ENCODE measurements at regions not wholly inside any gene's neighbourhood (a gene's known extent, or its start where the extent isn't known, plus 50 kb on each side); places are given as distances from the start of the nearest gene placed in this dataset.
"Not testable (repeated sequence)": the region's sequence is repeated elsewhere in the genome, so short reads cannot be mapped to it uniquely, and the experiment has no call there.

- DNase-seq (ENCODE audit: low read depth) = not testable (repeated sequence)
Observed at GRCh38 chr1:146324463-146324862, 95.6 kb upstream of the NOTCH2NLA start.

- DNase-seq (ENCODE audit: low read depth) = not testable (repeated sequence)
Observed at GRCh38 chr1:146323302-146323701, 94.5 kb upstream of the NOTCH2NLA start.

DNA sequence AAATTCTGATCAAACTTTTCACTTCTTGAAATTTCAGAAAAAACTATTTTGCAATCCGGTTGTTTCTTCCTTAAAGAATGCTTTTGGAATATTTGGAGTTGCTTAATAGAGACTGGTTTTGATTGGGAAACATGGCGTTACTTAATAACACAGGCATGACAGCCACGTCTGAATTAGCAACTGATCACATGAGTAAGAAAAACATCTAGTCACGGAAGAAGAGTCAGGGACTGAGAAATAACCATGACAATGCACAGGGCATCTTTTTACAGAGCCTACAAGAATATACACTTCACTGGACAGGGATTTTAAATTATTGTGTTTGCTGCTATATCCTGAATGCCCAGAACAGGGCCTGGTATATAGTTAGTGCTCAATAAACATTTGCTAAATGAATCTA, 94.1 kb upstream of the NOTCH2NLA start:
- DNase-seq (ENCODE audit: low read depth) = not testable (repeated sequence)

DNA sequence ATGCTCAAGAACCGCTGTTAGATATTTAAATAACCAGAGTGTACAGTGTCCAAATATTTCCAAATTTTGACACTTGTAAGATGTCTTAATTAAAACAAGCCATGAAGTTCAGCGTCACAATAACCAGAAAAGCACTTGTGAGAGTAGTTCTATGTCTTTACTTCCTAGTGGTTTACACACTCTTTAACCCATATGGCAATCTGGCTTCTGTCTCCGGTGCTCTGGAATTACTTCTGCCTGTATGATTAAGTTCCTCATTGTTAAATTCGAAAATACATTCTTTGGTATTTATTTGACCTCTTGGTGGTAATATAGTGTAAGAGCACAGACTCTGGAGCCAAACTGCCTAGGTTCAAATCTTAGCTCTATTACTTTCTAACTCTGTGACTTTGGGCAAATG, 89.9 kb upstream of the NOTCH2NLA start:
- DNase-seq (ENCODE audit: low read depth) = not testable (repeated sequence)

- DNase-seq (ENCODE audit: low read depth) = not testable (repeated sequence)
Observed at GRCh38 chr1:146317785-146318184, 89.0 kb upstream of the NOTCH2NLA start.

- not testable (repeated sequence) for DNase-seq (ENCODE audit: low read depth)
Observed at GRCh38 chr1:146314449-146315246, 85.8 kb upstream of the NOTCH2NLA start.

GRCh38 chr1:146310579-146310978, 81.8 kb upstream of the NOTCH2NLA start:
- not testable (repeated sequence) for DNase-seq (ENCODE audit: low read depth)

DNA sequence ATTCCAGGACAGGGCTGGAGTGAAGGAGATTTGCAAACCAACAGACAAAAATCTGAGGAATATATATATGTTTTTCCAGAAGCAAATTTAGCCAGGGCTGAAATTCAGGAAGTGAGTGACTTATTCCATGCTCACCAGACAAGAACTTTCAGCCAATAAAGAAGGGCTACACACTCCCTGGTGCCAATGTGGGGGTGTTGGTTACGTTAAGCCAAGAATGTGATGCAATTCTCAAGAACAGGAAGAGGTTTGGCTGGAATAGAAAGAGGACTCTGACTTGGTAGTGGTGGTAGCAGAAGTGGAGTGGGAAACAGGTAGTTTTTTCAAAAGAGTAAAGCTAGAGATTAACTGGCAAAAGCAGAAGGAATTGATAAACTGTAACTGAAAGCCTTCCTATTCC, 80.6 kb upstream of the NOTCH2NLA start:
- DNase-seq (ENCODE audit: low read depth) = not testable (repeated sequence)

- DNase-seq (ENCODE audit: low read depth) = not testable (repeated sequence)
Observed at GRCh38 chr1:146308892-146309291, 80.1 kb upstream of the NOTCH2NLA start.

GRCh38 chr1:146308152-146308551, 79.3 kb upstream of the NOTCH2NLA start:
- not testable (repeated sequence) for DNase-seq (ENCODE audit: low read depth)

GRCh38 chr1:146307632-146308031, 78.8 kb upstream of the NOTCH2NLA start:
- not testable (repeated sequence) for DNase-seq (ENCODE audit: low read depth)

DNA sequence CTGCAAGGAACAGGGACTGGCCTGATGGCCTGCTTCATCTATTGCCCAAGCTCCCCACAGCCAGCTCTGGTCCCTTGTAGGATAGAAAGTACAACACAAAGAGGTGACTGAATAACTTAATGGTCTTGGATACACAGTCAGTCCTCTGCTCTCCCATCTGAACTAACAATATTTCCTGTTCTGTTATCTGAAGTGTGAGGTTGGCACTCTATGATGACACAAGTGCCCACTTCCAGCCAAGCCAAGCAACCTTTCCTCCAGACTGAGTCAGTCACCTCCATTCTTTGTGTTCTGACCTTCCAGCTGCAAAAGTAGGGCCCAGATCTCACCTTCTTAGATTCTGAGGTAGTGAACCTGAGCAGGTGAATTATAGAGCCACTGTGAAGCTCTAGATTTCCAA, 77.8 kb upstream of the NOTCH2NLA start:
- not testable (repeated sequence) for DNase-seq (ENCODE audit: low read depth)

DNA sequence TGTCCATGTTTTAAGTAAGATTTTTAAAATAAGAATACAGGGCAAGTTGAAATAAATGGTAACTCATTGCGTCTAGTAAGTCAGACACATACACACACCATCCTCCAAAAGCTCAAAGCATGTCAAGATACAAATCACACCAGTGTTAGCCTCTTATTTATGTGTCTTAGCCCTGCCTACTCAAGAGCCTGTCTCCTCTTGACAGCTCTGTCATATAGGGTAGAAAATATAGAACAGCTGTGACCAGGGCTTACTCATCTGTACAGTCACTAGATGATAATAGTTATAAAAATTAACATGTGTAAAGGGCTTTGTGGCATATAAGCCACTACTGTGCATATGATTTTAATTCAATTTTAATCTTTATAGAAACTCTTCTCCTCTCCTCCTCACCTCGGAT, 76.6 kb upstream of the NOTCH2NLA start:
- not testable (repeated sequence) for DNase-seq (ENCODE audit: low read depth)

GRCh38 chr1:146298575-146298897, 69.7 kb upstream of the NOTCH2NLA start:
- not testable (repeated sequence) for DNase-seq (ENCODE audit: low read depth)

DNA sequence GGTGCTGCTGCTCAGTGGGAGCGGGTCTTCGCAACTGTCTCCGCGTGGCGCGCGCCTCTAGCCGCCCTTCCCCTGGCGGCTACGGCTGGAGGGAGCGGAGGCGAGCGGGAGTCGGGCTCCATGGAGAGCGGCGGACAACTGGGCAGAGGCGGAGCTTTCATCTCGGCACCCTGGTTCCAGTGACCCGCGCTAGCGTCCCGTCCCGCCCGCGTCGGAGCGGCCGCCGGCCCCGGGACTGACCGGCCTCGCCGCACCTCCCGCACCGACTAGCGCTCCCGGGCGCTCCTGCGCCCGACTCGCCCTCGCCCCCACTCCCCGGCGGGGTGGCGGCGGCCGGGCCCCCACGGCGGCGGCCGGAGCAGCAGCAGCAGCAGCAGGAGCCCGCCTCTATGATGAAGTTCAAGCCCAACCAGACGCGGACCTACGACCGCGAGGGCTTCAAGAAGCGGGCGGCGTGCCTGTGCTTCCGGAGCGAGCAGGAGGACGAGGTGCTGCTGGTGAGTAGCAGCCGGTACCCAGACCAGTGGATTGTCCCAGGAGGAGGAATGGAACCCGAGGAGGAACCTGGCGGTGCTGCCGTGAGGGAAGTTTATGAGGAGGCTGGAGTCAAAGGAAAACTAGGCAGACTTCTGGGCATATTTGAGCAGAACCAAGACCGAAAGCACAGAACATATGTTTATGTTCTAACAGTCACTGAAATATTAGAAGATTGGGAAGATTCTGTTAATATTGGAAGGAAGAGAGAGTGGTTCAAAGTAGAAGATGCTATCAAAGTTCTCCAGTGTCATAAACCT, 69.2 kb upstream of the NOTCH2NLA start:
- DNase-seq (ENCODE audit: low read depth) = not testable (repeated sequence)

- not testable (repeated sequence) for DNase-seq (ENCODE audit: low read depth)
Observed at GRCh38 chr1:146292940-146293936, 64.4 kb upstream of the NOTCH2NLA start.

DNA sequence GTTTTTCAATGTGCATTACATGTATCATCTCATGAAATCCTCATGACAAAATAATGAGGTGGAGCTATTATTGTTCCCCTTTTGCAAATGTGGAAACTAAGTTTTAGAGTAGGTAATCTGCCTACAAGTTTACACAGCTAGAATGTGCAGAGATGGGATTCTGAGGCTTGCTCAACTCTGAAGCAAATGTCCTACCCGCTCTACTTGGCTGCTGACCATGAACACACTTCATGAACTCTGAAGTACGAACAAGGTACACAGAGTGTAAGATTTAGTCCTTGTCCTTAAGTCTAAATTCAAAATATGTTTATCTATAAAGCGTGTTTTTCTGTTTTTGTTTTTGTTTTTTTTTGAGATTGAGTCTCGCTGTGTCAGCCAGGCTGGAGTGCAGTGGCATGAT, 63.6 kb upstream of the NOTCH2NLA start:
- DNase-seq (ENCODE audit: low read depth) = not testable (repeated sequence)

GRCh38 chr1:146287881-146288280, 59.1 kb upstream of the NOTCH2NLA start:
- DNase-seq (ENCODE audit: low read depth) = not testable (repeated sequence)

GRCh38 chr1:146284760-146285159, 55.9 kb upstream of the NOTCH2NLA start:
- DNase-seq (ENCODE audit: low read depth) = not testable (repeated sequence)

- DNase-seq (ENCODE audit: low read depth) = not testable (repeated sequence)
Observed at GRCh38 chr1:146283527-146283880, 54.7 kb upstream of the NOTCH2NLA start.

DNA sequence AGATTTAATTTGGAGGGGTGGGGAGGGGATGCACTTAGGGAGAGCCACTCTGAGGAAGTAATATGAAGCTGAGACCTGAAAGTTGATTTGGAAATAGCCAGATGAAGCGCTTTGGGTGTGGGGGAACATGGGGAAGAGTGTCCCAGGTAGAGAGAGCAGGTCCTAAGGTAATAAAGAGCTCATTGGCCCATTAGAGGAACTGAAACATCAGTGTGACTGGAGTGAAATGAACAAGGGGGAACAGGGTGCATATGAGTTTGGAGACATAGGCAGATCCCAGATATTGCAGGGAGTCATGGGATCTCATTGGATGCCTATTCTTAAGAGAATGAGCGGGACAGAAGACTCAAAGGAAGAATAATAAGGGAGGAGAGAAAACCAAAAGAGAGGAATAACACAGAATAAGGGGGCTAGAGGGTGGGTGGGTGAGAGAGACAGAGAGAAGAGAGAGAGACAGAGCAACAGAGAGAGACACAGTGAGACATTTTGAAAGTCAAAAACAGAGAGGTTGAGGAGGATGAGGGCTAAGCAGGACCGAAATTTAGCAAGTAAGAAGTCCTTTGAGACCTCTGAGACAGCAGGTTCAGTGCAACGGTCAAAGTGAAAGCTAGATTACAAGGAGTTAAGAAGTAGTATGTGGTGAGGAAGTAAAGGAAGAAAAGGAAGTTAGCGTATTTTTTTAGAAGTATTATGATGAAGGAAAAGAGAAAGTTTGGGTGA, 54.1 kb upstream of the NOTCH2NLA start:
- not testable (repeated sequence) for DNase-seq (ENCODE audit: low read depth)

All from stimulated activated CD8-positive, alpha-beta memory T cell treated with anti-CD3 and anti-CD28 coated beads, Interleukin-4, amount 100 ng/mL, for 24 hours (primary cell).